ENCODE measurements at regions not wholly inside any gene's neighbourhood (a gene's known extent, or its start where the extent isn't known, plus 50 kb on each side); places are given as distances from the start of the nearest gene placed in this dataset.

- DNase-seq, result no peak
Measured at GRCh38 chr6:50102676-50103075, 52.9 kb upstream of the DEFB112 start.

- DNase-seq, result no peak
Measured at GRCh38 chr6:50110587-50110986, 60.9 kb upstream of the DEFB112 start.

- no peak for DNase-seq
Measured at GRCh38 chr6:50112981-50113857, 63.5 kb upstream of the DEFB112 start.

- no peak for DNase-seq
Measured at GRCh38 chr6:50116390-50116789, 66.7 kb upstream of the DEFB112 start.

- DNase-seq, result no peak
Measured at GRCh38 chr6:50116797-50117542, 67.2 kb upstream of the DEFB112 start.

GRCh38 chr6:50120300-50120699 is 70.6 kb upstream of the DEFB112 start:
- DNase-seq, result no peak

GRCh38 chr6:50123688-50124087 is 74.0 kb upstream of the DEFB112 start:
- no peak for DNase-seq

GRCh38 chr6:50124572-50124971 is 74.8 kb upstream of the DEFB112 start:
- no peak for DNase-seq

- no peak for DNase-seq
Measured at GRCh38 chr6:50128420-50129005, 78.8 kb upstream of the DEFB112 start.

- no peak for DNase-seq
Measured at GRCh38 chr6:50135968-50136367, 86.2 kb upstream of the DEFB112 start.

GRCh38 chr6:50141100-50141499 is 91.4 kb upstream of the DEFB112 start:
- DNase-seq, result no peak

GRCh38 chr6:50143011-50143719 is 93.4 kb upstream of the DEFB112 start:
- no peak for DNase-seq

GRCh38 chr6:50145125-50145524 is 95.4 kb upstream of the DEFB112 start:
- DNase-seq, result no peak

- DNase-seq, result no peak
Measured at GRCh38 chr6:50147371-50147770, 97.6 kb upstream of the DEFB112 start.

- DNase-seq, result no peak
Measured at GRCh38 chr6:50180646-50181045, 130.9 kb upstream of the DEFB112 start.

GRCh38 chr6:50185006-50185405 is 135.3 kb upstream of the DEFB112 start:
- no peak for DNase-seq

GRCh38 chr6:50187351-50187921 is 137.7 kb upstream of the DEFB112 start:
- no peak for DNase-seq

- DNase-seq, result no peak
Measured at GRCh38 chr6:50198245-50198644, 148.5 kb upstream of the DEFB112 start.

- no peak for DNase-seq
Measured at GRCh38 chr6:50202766-50203165, 153.0 kb upstream of the DEFB112 start.

GRCh38 chr6:50211582-50211981 is 161.9 kb upstream of the DEFB112 start:
- no peak for DNase-seq

GRCh38 chr6:50213146-50213545 is 163.4 kb upstream of the DEFB112 start:
- DNase-seq, result no peak

- DNase-seq, result no peak
Measured at GRCh38 chr6:50214937-50215336, 165.2 kb upstream of the DEFB112 start.

- DNase-seq, result no peak
Measured at GRCh38 chr6:50217841-50218240, 168.1 kb upstream of the DEFB112 start.
